MCF 10A (cell line): ENCODE measurements at regions not wholly inside any gene's neighbourhood (a gene's known extent, or its start where the extent isn't known, plus 50 kb on each side); places are given as distances from the start of the nearest gene placed in this dataset.

Experiments
- BruUV-seq: library from RNA; stranded (reverse); fragments of 400-500 nt; replicated peaks from 2 replicates; lab custom pipeline; 2021; lab: Mats Ljungman, UMichigan
- CTCF ChIA-PET: fragments of 300-600 bp; sonication (Branson Sonifier 250); formaldehyde crosslinking; extraction: SDS; loops from one replicate; lab custom pipeline; 2021; ENCODE audit warnings: antibody characterized with exemption, inconsistent platforms; lab: Yijun Ruan, JAX
- POLR2A ChIA-PET: fragments of 300-600, 350-650 bp; sonication (Branson Sonifier 250); formaldehyde crosslinking; extraction: SDS; loops from one replicate; lab custom pipeline; 2020; ENCODE audit warnings: antibody characterized with exemption, inconsistent platforms; lab: Yijun Ruan, JAX
- DNase-seq: peaks from one replicate; pipeline ENCODE4 v3.0.0-alpha.2; 2018; ENCODE audit not compliant: unreplicated experiment
- H3K27ac Mint-ChIP-seq: one replicate; pipeline ENCODE4 v1.8.0; 2022; ENCODE audit warnings: mild to moderate bottlenecking, low read depth, mixed read lengths; ENCODE audit not compliant: unreplicated experiment
- H3K27me3 Mint-ChIP-seq: one replicate; pipeline ENCODE4 v1.8.0; 2022; ENCODE audit warnings: mixed read lengths; ENCODE audit not compliant: insufficient read depth, unreplicated experiment
- H3K36me3 Mint-ChIP-seq: one replicate; pipeline ENCODE4 v1.8.0; 2022; ENCODE audit warnings: mild to moderate bottlenecking, moderate library complexity, mixed read lengths; ENCODE audit not compliant: insufficient read depth, unreplicated experiment
- H3K4me1 Mint-ChIP-seq: one replicate; pipeline ENCODE4 v1.8.0; 2022; ENCODE audit warnings: mixed read lengths; ENCODE audit not compliant: insufficient read depth, unreplicated experiment
- H3K4me3 Mint-ChIP-seq: one replicate; pipeline ENCODE4 v1.8.0; 2022; ENCODE audit warnings: mild to moderate bottlenecking, moderate library complexity, mixed read lengths; ENCODE audit not compliant: unreplicated experiment
- H3K9me3 Mint-ChIP-seq: one replicate; pipeline ENCODE4 v1.8.0; 2022; ENCODE audit warnings: mixed read lengths; ENCODE audit not compliant: unreplicated experiment
- intact Hi-C: fragments of 100-400 bp; cut with micrococcal nuclease; formaldehyde crosslinking; loops from 2 replicates; pipeline ENCODE4 v1.14.1; 2022
- TF ChIP-seq, protein P1 (sequence below): fragments of 200-600 bp; IDR thresholded peaks from one replicate; pipeline ENCODE4 v1.8.0; 2022; ENCODE audit warnings: antibody characterized with exemption, mild to moderate bottlenecking; ENCODE audit not compliant: unreplicated experiment

DNA sequence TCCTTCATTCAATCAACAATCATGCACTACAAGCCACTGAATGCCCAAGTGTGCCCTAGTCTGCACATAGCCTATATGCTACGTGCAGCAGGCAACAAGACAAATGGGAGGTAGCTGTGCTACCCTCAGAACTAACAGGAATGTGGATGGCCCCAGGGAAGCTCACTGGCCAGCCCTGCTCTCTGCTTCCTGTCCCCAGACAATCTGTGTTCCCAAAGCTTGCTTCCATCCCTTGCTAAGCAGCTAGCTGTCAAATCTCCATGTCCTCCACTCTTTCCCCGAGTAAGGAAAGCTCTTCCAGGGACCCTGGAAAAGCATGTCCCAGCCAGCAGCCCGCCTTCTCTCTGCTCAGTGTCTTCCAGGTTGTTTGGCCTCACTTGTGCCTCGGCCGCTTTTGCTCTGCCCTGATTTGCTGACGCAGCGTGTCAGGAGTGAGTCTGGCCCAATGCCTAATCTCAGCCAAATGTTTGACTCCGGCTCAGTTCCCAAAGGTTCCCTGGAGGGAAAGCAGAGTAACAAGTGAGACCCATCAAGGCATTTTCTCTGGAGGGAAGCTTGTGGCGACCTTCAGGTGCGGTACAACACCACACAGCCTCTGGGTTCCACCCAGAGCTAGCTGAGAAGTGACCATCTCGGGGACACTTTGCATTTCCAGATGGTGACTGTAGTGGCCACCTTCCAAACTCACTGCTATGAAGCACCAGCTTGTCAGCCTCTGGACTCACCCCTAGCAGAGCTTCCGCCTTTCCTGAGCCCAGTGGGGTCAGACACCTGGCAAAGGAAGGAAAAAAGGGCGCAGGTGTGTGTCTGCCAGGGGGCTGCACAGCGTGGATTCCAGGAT lies 243.4 kb downstream of the RHOU start:
- Mint-ChIP-seq H3K4me1 (peaks cover 6% of the 10 kb centered on the region), H3K27ac (no peak overlapping the region), H3K36me3 (no peaks in the 10 kb centered on the region), H3K27me3 (no peaks in the 10 kb centered on the region), H3K4me3 (no peak overlapping the region), H3K9me3 (no peaks in the 10 kb centered on the region)
- ChIA-PET CTCF (interaction anchor here (0.7 to 1.6 kb wide), 3 partner anchors 13 to 21 kb away, joined by 3 to 5 read pairs (median 5); no protein-coding TSS in a partner anchor), POLR2A (interaction anchor here (0.7 to 1.0 kb wide), 5 partner anchors 9 to 249 kb away, joined by 3 to 4 read pairs (median 3); no protein-coding TSS in a partner anchor)
- intact Hi-C loops: no loop called here
- TF ChIP-seq, protein P1, sequence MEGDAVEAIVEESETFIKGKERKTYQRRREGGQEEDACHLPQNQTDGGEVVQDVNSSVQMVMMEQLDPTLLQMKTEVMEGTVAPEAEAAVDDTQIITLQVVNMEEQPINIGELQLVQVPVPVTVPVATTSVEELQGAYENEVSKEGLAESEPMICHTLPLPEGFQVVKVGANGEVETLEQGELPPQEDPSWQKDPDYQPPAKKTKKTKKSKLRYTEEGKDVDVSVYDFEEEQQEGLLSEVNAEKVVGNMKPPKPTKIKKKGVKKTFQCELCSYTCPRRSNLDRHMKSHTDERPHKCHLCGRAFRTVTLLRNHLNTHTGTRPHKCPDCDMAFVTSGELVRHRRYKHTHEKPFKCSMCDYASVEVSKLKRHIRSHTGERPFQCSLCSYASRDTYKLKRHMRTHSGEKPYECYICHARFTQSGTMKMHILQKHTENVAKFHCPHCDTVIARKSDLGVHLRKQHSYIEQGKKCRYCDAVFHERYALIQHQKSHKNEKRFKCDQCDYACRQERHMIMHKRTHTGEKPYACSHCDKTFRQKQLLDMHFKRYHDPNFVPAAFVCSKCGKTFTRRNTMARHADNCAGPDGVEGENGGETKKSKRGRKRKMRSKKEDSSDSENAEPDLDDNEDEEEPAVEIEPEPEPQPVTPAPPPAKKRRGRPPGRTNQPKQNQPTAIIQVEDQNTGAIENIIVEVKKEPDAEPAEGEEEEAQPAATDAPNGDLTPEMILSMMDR: no peak
- DNase-seq: peak; percentile 36
- BruUV-seq: no TSS peak

DNA sequence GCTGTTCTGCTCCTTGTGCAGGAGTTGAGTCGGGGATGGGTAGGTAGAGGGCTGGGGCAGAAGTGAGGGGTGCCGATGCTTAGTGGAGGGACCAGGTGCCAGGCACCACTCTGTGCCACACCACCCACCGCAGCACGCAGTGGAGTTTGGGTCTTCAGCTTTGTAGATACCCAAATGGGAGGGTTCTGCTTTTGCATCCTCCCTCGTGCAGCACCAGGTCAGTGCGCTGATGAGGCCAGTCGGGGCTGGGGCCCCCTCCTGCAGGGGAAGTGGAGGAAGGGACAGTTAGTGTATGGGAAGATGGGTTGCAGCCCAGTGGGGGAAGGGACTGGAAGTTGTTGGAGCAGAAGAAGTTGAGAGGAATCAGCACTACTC lies 244.0 kb downstream of the RHOU start:
- POLR2A ChIA-PET: interaction anchor here (1.0 kb wide), 1 partner anchor 47 kb away, joined by 4 read pairs; no protein-coding TSS in a partner anchor
- H3K27ac Mint-ChIP-seq: no peak overlapping the region
- no peaks in the 10 kb centered on the region for H3K27me3 Mint-ChIP-seq
- TF ChIP-seq, protein P1: no peak
- H3K9me3 Mint-ChIP-seq: no peaks in the 10 kb centered on the region
- CTCF ChIA-PET: interaction anchor here (0.7 to 1.6 kb wide), 3 partner anchors 13 to 21 kb away, joined by 3 to 5 read pairs (median 5); no protein-coding TSS in a partner anchor
- no peaks in the 10 kb centered on the region for H3K36me3 Mint-ChIP-seq
- no TSS peak for BruUV-seq
- peaks cover 6% of the 10 kb centered on the region for H3K4me1 Mint-ChIP-seq
- H3K4me3 Mint-ChIP-seq: no peak overlapping the region
- intact Hi-C loops: no loop called here
- DNase-seq: no peak

DNA sequence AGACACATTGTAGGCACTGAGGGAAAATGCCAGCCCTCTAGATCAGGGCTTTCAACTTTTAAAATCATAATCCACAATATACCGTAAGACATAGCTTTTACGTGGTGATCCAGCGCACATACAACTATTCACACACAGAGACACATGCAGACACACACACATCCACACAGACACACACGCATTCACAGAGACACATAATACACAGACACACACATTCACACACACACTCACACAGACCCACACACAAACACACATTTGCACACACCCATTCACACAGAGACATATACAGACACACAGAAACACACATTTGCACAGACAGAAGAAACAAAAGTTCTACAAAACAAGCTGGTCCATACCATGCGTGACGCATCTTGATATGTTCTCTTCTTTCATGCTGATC lies 244.5 kb downstream of the RHOU start:
- TF ChIP-seq, protein P1: no peak
- no TSS peak for BruUV-seq
- Mint-ChIP-seq H3K9me3 (no peaks in the 10 kb centered on the region), H3K27ac (no peak overlapping the region), H3K27me3 (no peaks in the 10 kb centered on the region), H3K4me1 (peaks cover 6% of the 10 kb centered on the region), H3K36me3 (no peaks in the 10 kb centered on the region), H3K4me3 (no peak overlapping the region)
- ChIA-PET CTCF (interaction anchor here (0.6 to 1.4 kb wide), 2 partner anchors 14 to 1238 kb away, joined by 4 to 5 read pairs; no protein-coding TSS in a partner anchor), POLR2A (interaction anchor here (0.7 kb wide), 2 partner anchors 13 to 76 kb away, joined by 3 read pairs; no protein-coding TSS in a partner anchor)
- DNase-seq: no peak
- intact Hi-C loops: no loop called here
